SW 1271 (cell line): ENCODE measurements at regions not wholly inside any gene's neighbourhood (a gene's known extent, or its start where the extent isn't known, plus 50 kb on each side); places are given as distances from the start of the nearest gene placed in this dataset.

ENCODE experiments used
- DNase-seq, 2 experiments: peaks; one replicate each; lab custom pipeline; 2025; lab: John Stamatoyannopoulos, UW

GRCh38 chr21:40901691-40902090 is 54.7 kb upstream of the DSCAM start:
- no peak for DNase-seq

GRCh38 chr21:40902299-40902698 is 55.3 kb upstream of the DSCAM start:
- DNase-seq: no peak

- no peak for DNase-seq
These were observed 56.0 kb upstream of the DSCAM start for GRCh38 chr21:40902993-40903392.

DNA sequence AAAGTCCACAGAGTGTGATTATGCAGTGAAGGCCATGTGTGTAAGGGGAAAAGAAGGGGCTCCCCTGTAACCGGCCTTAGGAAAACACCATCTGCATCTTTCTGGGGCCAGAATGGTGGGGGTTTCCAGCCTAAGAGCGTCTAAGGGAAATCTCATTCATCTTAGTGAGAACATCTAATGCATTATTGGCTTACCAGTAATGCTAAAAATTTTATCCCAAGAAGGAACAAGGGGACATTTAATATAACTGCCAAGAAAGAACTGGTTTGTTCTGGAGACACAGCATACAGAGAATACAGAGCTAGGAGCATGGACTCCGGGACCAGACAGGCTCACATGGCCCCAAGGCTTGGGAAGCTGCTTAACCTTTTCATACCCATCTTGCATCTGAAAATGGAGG is 58.3 kb upstream of the DSCAM start:
- no peak for DNase-seq

GRCh38 chr21:40912375-40912774 is 65.4 kb upstream of the DSCAM start:
- no peak for DNase-seq

GRCh38 chr21:40915114-40915513 is 68.2 kb upstream of the DSCAM start:
- DNase-seq: no peak

- no peak for DNase-seq
These were observed 76.4 kb upstream of the DSCAM start for GRCh38 chr21:40923407-40923806.

DNA sequence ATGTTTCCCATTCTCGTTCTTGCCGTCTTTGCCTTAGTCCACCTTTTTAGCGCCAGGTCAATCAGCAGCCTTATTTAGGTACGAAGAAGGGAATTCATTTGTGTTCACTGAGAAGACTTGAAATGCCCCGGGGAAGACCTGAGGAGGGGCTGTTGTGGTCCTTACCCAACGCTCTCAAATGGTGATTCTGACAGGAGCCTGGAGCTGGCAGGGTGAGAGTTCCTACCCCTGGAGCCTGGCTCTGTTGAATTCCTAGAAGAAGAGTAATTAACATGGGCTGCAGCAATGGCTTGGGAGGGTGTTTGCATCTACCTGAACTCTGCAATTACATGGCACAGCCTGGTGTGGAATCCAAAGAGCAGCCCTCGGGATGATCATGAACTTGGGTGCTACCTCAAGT is 76.9 kb upstream of the DSCAM start:
- no peak for DNase-seq

- DNase-seq: no peak
These were observed 77.7 kb upstream of the DSCAM start for GRCh38 chr21:40924641-40925040.

DNA sequence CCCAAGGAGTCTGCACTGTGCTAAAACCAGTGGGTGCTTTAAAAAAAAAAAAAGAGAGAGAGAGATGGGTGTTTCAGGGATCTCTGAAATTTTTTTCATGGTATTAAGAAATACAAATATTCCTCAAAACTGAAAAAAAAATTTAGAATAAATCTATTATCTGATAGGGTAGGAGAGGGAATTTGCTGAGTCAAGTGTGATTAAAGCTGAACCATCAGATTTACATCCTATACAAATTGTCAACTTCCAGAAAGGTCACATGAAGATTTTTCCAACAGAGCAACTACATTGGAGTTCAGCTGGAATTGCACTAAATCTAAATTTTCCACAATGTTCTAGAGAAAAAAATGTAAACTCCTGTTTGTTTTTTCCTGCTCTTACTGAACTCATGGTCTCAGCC is 79.3 kb upstream of the DSCAM start:
- DNase-seq: no peak

GRCh38 chr21:40929833-40930232 is 82.9 kb upstream of the DSCAM start:
- DNase-seq: no peak

DNA sequence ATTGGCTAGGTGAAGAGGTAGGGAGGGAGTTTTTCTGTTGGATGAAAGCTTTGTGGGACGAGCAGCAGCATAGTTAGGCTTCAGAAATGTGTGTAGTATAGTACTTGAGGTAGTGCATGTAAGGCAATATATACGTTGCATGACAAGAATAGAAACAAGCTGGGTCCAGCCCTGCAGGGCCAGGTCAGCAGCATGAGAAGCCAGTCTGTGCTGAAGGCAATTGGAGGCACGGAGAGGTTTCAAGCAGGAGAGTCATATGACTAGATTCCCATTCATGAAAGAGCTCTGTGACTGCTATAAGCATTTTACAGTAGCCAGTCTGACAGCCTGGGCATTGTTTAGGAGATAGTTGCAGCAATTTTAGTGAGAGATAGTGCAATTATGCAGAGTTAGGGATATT is 84.2 kb upstream of the DSCAM start:
- DNase-seq: no peak

DNA sequence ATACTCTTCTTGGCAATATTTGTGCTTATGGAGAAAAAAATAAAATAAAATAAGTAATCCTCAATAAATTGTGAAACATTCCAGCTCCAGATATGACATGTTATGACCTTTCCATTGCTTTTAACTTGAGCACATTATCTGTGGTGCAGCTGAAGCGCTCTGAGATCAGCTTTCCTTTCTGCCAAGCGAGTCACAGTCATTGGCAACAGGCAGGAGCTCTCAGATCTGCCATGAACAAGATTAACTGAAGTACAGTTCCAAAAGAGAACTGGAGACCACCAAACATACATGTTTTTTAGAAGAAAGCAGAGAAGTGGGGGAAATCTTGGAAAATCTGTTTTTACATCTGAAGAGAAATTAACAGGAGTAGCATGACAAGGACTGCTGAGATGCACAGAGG is 89.2 kb upstream of the DSCAM start:
- DNase-seq: no peak

GRCh38 chr21:40936771-40937261 is 89.9 kb upstream of the DSCAM start:
- DNase-seq: no peak

- no peak for DNase-seq
These were observed 91.1 kb upstream of the DSCAM start for GRCh38 chr21:40938078-40938477.

DNA sequence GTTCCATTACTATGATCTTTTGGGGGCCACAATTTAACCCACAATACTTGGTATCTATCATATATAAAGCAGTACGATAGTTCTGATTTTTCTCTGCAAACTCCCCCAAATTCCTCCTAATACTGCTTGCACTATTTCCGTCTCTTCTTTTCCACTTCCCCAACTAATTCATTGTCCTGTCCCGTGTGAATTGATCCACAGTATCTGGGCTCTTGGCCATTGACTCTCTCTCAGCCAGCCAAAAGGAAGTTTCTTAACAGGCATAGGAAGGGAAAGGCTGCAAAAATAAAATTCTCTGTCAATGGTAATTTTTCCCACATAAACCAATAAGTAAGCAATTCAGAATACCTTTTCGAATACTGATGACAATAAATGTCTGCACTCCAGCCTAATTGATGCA is 91.7 kb upstream of the DSCAM start:
- DNase-seq: no peak

DNA sequence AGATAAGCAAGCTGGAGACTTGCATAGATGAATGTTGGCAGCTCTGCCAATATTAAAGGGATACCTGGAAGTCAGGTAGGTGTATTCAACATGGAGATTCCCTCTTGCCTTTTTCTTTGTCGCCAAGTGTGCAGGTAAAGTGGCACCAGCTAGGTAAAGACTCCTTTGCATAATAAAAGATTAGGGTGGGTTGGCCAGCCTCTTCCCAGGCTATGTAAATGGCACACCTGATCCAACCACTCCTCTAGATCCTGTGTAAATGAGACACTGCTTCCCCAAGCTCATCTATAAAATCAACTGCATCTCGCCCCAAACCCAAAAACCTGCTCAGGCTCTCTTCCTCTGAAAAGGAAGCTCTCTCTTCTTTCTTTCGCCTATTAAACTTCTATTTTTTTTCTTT is 100.8 kb upstream of the DSCAM start:
- no peak for DNase-seq

- no peak for DNase-seq
These were observed 104.0 kb upstream of the DSCAM start for GRCh38 chr21:40950970-40951369.

DNA sequence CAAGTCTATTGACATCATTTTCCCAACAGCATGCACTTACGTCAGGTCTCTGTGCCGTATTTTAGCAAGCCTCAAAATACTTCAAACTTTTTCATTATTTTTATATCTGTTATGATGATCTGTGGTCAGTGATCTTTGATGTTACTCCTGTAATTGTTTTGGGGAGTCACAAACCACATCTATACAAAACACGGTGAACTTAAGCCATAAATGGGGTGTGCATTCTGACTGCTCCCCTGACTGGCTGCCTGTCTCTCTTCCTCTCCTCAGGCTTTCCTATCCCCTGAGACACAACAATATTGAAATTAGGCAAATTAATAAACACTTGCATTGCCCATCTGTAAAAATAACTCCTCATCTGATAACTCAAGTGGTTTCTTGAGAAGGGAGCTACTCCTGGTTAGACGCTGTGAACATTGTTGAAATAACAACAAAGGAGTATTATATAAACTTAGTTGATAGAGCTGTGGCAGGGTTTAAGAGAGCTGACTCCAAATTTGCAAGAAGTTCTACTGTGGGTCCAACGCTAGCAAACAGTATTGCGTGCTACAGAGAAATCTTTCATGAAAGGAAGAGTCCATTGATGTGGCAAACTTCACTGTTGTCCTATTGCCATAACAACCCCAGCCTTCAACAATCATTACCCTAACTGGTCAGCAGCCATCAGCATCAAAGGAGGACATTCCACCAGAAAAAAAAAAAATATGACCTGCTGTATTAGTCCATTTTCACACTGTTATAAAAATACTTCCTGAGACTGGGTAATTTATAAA is 105.8 kb upstream of the DSCAM start:
- no peak for DNase-seq

- DNase-seq: no peak
These were observed 117.7 kb upstream of the DSCAM start for GRCh38 chr21:40964691-40965090.

DNA sequence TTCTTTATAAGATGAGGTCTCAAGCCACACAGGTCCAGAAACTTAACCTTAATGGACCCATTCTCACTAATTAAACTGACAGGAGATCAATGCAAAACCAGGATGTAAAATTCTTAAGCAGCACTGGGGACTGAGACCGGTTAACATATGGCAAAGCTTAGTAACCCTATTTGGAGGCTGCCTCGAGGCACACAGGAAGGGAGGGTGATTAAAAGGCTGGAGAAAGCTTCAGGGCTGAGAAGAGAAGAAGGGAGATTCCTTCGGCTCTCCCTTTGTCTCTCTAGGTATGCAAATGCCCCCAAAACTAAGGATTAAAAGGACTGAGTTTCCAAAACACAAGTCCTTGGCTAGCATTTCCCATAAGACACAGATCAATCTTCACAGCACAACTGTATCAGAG is 120.8 kb upstream of the DSCAM start:
- DNase-seq: no peak

DNA sequence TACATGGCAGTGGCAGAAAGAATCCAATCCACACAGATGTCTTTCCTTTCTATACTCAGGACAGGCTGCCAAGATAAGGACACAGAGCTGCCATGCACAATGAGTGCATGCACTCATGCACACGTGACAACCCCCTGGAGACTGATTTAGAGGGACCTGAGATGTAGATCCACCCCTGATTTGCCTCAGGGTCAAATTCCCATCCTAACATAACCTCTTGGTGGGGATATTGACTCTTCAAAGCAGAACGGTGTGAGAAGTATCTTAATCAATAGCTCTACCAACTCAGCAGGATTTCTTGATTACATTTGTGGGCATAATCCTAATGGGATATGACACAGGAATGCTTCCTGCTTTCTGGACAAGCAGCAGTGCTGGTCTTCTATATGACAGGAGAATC is 125.2 kb upstream of the DSCAM start:
- DNase-seq: no peak

GRCh38 chr21:40976198-40977109 is 129.5 kb upstream of the DSCAM start:
- DNase-seq: no peak
